ENCODE measurements at regions not wholly inside any gene's neighbourhood (a gene's known extent, or its start where the extent isn't known, plus 50 kb on each side); places are given as distances from the start of the nearest gene placed in this dataset.

GRCh38 chr10:3980660-3981059 lies 195.7 kb upstream of the KLF6 start:
- Histone ChIP-seq H3K9me3 (ENCODE audit: control insufficient read depth, low read depth, low read length) (no peaks in the 10 kb centered on the region), H2AFZ (ENCODE audit: low read length) (no peak overlapping the region), H2AK5ac (ENCODE audit: insufficient read length, low read length) (no peak overlapping the region), H3K9ac (ENCODE audit: extremely low read depth, insufficient read length, low read length) (no peak overlapping the region), H3K4ac (ENCODE audit: low read depth, low read length) (no peak overlapping the region), H4K5ac (ENCODE audit: insufficient read length, low read depth, low read length) (no peak overlapping the region), H4K20me1 (ENCODE audit: control insufficient read depth, insufficient read depth, insufficient read length) (no peaks in the 10 kb centered on the region), H3K79me1 (ENCODE audit: insufficient read depth, low read depth, low read length, poor library complexity, severe bottlenecking) (no peaks in the 10 kb centered on the region), H2BK20ac (ENCODE audit: low read depth, low read length, poor library complexity, severe bottlenecking) (no peak overlapping the region), H2BK5ac (ENCODE audit: insufficient read length, low read length) (no peak overlapping the region), H4K91ac (ENCODE audit: insufficient read length, low read depth, low read length) (no peak overlapping the region), H2BK120ac (ENCODE audit: low read depth, low read length, poor library complexity, severe bottlenecking) (no peak overlapping the region), H3K4me1 (ENCODE audit: insufficient read depth, low read length) (no peaks in the 10 kb centered on the region), H3K23ac (ENCODE audit: insufficient read length, low read depth, low read length) (no peak overlapping the region), H4K8ac (replicated peaks; ENCODE audit: insufficient read length, low read depth, low read length) (no peak overlapping the region), H2BK12ac (ENCODE audit: insufficient read length, low read depth, low read length) (no peak overlapping the region), H3K27me3 (ENCODE audit: insufficient read depth, low read length) (no peaks in the 10 kb centered on the region), H2BK15ac (ENCODE audit: low read depth, low read length) (no peak overlapping the region), H3T11ph (ENCODE audit: low read length) (no peak overlapping the region), H3K18ac (ENCODE audit: insufficient read length, low read depth, low read length) (no peak overlapping the region), H3K56ac (ENCODE audit: insufficient read length, low read depth, low read length) (no peak overlapping the region), H3K14ac (ENCODE audit: insufficient read depth, low read length) (no peak overlapping the region), H3K27ac (ENCODE audit: insufficient read length, low read depth, low read length) (no peak overlapping the region), H3K23me2 (ENCODE audit: insufficient read length, low read depth, low read length, poor library complexity, severe bottlenecking) (no peaks in the 10 kb centered on the region), H3K79me2 (ENCODE audit: insufficient read depth, low read length) (no peaks in the 10 kb centered on the region), H3K4me2 (ENCODE audit: insufficient read depth, insufficient read length, low read length) (no peak overlapping the region)
- H3K36me3 Mint-ChIP-seq (ENCODE audit: insufficient read depth in 1 of 3, low read depth in 3 of 3), result peaks cover 2 to 12% (median 7%) of the 10 kb centered on the region in 3 experiments; a peak in 6 of 7 replicates
- no peak overlapping the region for H3K27ac Mint-ChIP-seq
- no CpG with 5 or more reads among the region's 1 CpG for WGBS (ENCODE audit: extremely low coverage, insufficient read length, low lambda C conversion rate)
- no peak overlapping the region for H3K4me3 Mint-ChIP-seq
- no peaks in the 10 kb centered on the region for H3K4me1 Mint-ChIP-seq
- no peaks in the 10 kb centered on the region; the same call in 1 of the 2 replicates for H3K27me3 Mint-ChIP-seq (ENCODE audit: low read depth)
- no peak for DNase-seq
- H3K9me3 Mint-ChIP-seq, result peaks cover 10 to 13% of the 10 kb centered on the region in 2 experiments
- TF ChIP-seq CTCF (conservative IDR thresholded peaks at IDR 0.05), result no peak
